Ascending aorta (tissue), 2 donors: ENCODE measurements at regions not wholly inside any gene's neighbourhood (a gene's known extent, or its start where the extent isn't known, plus 50 kb on each side); places are given as distances from the start of the nearest gene placed in this dataset.

Experiments
- DNase-seq, 2 donors: peaks; one replicate each; pipeline ENCODE4 v3.0.0-alpha.2; 2019; ENCODE audit warnings: low spot score in 2 of 2
- H3K27ac ChIP-seq, 2 donors: fragments of 200-600 bp; sonication (generic); one replicate each; pipeline ENCODE4 v1.5.1; 2016 to 2017; ENCODE audit warnings: mild to moderate bottlenecking in 1 of 2
- H3K27me3 ChIP-seq: fragments of 200-600 bp; sonication (generic); one replicate; pipeline ENCODE4 v1.5.1; 2017
- H3K36me3 ChIP-seq, 2 donors: fragments of 200-600 bp; sonication (generic); one replicate each; pipeline ENCODE4 v1.5.1; 2016
- H3K4me1 ChIP-seq, 2 donors: fragments of 200-600 bp; sonication (generic); one replicate each; pipeline ENCODE4 v1.5.1; 2016 to 2017; ENCODE audit warnings: mild to moderate bottlenecking in 1 of 2
- H3K4me3 ChIP-seq, 2 donors: fragments of 200-600 bp; sonication (generic); one replicate each; pipeline ENCODE4 v1.5.1; 2016 to 2017; ENCODE audit warnings: mild to moderate bottlenecking in 1 of 2
- H3K9me3 ChIP-seq, 2 donors: fragments of 200-600 bp; sonication (generic); one replicate each; pipeline ENCODE4 v1.5.1; 2016
- CTCF ChIP-seq, 3 experiments: fragments of 200-600 bp in 2 of 3; fragments of 450-650 bp in 1 of 3; sonication (generic) in 2 of 3; IDR thresholded peaks; one replicate each; pipeline ENCODE4 v1.5.1; 2016 to 2019; ENCODE audit warnings: antibody characterized with exemption in 3 of 3, mild to moderate bottlenecking in 1 of 3, moderate library complexity in 1 of 3
- intact Hi-C: fragments of 100-400 bp; cut with DNase I; formaldehyde crosslinking; loops from one replicate; pipeline ENCODE4 v1.15.1; 2023

GRCh38 chr6:105851113-105851580 lies 235.0 kb upstream of the PRDM1 start:
- H3K36me3 ChIP-seq = no peaks in the 10 kb centered on the region
- DNase-seq = no peak
- H3K27ac ChIP-seq = no peak overlapping the region
- H3K4me1 ChIP-seq = no peaks in the 10 kb centered on the region
- H3K4me3 ChIP-seq = no peak overlapping the region
- no peaks in the 10 kb centered on the region for H3K9me3 ChIP-seq
- no peaks in the 10 kb centered on the region for H3K27me3 ChIP-seq
- no peak for TF ChIP-seq CTCF (IDR thresholded peaks at IDR 0.05)
- intact Hi-C loops = no loop called here

- no peak for DNase-seq
- Histone ChIP-seq H3K27me3 (no peaks in the 10 kb centered on the region), H3K4me3 (no peak overlapping the region), H3K36me3 (no peaks in the 10 kb centered on the region), H3K27ac (no peak overlapping the region), H3K9me3 (no peaks in the 10 kb centered on the region), H3K4me1 (no peaks in the 10 kb centered on the region)
- no peak for TF ChIP-seq CTCF (IDR thresholded peaks at IDR 0.05)
- intact Hi-C loops = no loop called here
These were observed 235.6 kb upstream of the PRDM1 start for GRCh38 chr6:105850261-105851112.

GRCh38 chr6:105849746-105850145 lies 236.4 kb upstream of the PRDM1 start:
- intact Hi-C loops = no loop called here
- no peak overlapping the region for H3K27ac ChIP-seq

GRCh38 chr6:105847433-105847832 lies 238.7 kb upstream of the PRDM1 start:
- no peaks in the 10 kb centered on the region for H3K27me3 ChIP-seq
- TF ChIP-seq CTCF (IDR thresholded peaks at IDR 0.05) = no peak
- no peak overlapping the region for H3K4me3 ChIP-seq
- no peak for DNase-seq
- no peaks in the 10 kb centered on the region for H3K36me3 ChIP-seq
- H3K27ac ChIP-seq = no peak overlapping the region
- no peaks in the 10 kb centered on the region for H3K9me3 ChIP-seq
- H3K4me1 ChIP-seq = peaks cover 0 to 3% of the 10 kb centered on the region in 2 donors
- intact Hi-C loops = no loop called here

More at GRCh38 chr6:105849746-105850145, 236.4 kb upstream of the PRDM1 start:
- H3K4me1 ChIP-seq = no peaks in the 10 kb centered on the region
- TF ChIP-seq CTCF (IDR thresholded peaks at IDR 0.05) = no peak
- no peak overlapping the region for H3K4me3 ChIP-seq
- no peak for DNase-seq
- no peaks in the 10 kb centered on the region for H3K9me3 ChIP-seq
- no peaks in the 10 kb centered on the region for H3K36me3 ChIP-seq
- no peaks in the 10 kb centered on the region for H3K27me3 ChIP-seq

GRCh38 chr6:105844275-105844883 lies 241.8 kb upstream of the PRDM1 start:
- Histone ChIP-seq H3K9me3 (no peaks in the 10 kb centered on the region), H3K27ac (no peak overlapping the region), H3K36me3 (no peaks in the 10 kb centered on the region), H3K27me3 (no peaks in the 10 kb centered on the region), H3K4me1 (peaks cover 0 to 3% of the 10 kb centered on the region in 2 donors), H3K4me3 (no peak overlapping the region)
- intact Hi-C loops = no loop called here
- TF ChIP-seq CTCF (IDR thresholded peaks at IDR 0.05) = no peak
- no peak for DNase-seq
